ENCODE measurements at regions not wholly inside any gene's neighbourhood (a gene's known extent, or its start where the extent isn't known, plus 50 kb on each side); places are given as distances from the start of the nearest gene placed in this dataset.
A peak's percentile ranks its signal among the peaks of the same experiment; 100 is the strongest.

DNA sequence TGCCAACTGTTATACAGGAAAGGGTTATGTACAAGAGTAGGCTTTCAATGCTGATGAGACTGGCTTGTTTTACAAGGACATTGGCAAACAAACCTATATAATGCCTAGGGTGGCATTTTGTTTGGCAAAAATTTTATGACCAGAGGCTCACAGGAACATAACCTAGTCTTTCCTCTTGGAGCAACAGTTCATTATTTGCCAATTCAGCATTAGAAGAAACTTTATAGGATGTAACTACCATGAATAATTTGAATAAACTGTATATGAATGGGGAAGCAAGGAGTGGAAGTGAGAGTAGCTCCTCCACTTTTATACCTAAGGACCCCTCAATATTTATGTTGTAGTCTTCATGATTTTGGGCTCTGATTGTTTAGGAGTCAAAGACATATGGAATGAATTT, 103.9 kb upstream of the WAC start:
- intact Hi-C loops (cut with micrococcal nuclease; ENCODE audit: unreplicated experiment) = no loop called here
- Mint-ChIP-seq H3K9me3 (ENCODE audit: unreplicated experiment) (no peaks in the 10 kb centered on the region), H3K27me3 (ENCODE audit: insufficient read depth, unreplicated experiment) (no peaks in the 10 kb centered on the region), H3K4me3 (ENCODE audit: unreplicated experiment) (no peak overlapping the region), H3K36me3 (ENCODE audit: insufficient read depth, unreplicated experiment) (no peaks in the 10 kb centered on the region), H3K27ac (ENCODE audit: unreplicated experiment) (no peak overlapping the region), H3K4me1 (ENCODE audit: low read depth, unreplicated experiment) (no peaks in the 10 kb centered on the region)
- ChIA-PET CTCF (no interaction called here), POLR2A (interaction anchor here (0.6 kb wide), 1 partner anchor 285 kb away, joined by 3 read pairs; no protein-coding TSS in a partner anchor)
- DNase-seq = no peak
- TF ChIP-seq, protein P1, sequence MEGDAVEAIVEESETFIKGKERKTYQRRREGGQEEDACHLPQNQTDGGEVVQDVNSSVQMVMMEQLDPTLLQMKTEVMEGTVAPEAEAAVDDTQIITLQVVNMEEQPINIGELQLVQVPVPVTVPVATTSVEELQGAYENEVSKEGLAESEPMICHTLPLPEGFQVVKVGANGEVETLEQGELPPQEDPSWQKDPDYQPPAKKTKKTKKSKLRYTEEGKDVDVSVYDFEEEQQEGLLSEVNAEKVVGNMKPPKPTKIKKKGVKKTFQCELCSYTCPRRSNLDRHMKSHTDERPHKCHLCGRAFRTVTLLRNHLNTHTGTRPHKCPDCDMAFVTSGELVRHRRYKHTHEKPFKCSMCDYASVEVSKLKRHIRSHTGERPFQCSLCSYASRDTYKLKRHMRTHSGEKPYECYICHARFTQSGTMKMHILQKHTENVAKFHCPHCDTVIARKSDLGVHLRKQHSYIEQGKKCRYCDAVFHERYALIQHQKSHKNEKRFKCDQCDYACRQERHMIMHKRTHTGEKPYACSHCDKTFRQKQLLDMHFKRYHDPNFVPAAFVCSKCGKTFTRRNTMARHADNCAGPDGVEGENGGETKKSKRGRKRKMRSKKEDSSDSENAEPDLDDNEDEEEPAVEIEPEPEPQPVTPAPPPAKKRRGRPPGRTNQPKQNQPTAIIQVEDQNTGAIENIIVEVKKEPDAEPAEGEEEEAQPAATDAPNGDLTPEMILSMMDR (IDR thresholded peaks at IDR 0.05; ENCODE audit: insufficient read depth in 1 of 2, low read depth in 1 of 2, low read length in 1 of 2, severe bottlenecking in 1 of 2, unreplicated experiment in 1 of 2) = no peak
- Histone ChIP-seq H3K36me3 (ENCODE audit: control insufficient read depth, insufficient read depth, low read length) (no peaks in the 10 kb centered on the region), H3K4me3 (ENCODE audit: low read depth, low read length) (no peak overlapping the region), H3K27me3 (replicated peaks; ENCODE audit: control insufficient read depth, insufficient read depth, low read length) (no peaks in the 10 kb centered on the region), H3K4me1 (peaks cover 11% of the 10 kb centered on the region; the same call in 1 of the 2 replicates), H3K9me3 (0 out of 2 replicates have a peak, but pooled peaks cover 7% of the 10 kb centered on the region)
- no TSS peak for BruUV-seq (replicated peaks)

DNA sequence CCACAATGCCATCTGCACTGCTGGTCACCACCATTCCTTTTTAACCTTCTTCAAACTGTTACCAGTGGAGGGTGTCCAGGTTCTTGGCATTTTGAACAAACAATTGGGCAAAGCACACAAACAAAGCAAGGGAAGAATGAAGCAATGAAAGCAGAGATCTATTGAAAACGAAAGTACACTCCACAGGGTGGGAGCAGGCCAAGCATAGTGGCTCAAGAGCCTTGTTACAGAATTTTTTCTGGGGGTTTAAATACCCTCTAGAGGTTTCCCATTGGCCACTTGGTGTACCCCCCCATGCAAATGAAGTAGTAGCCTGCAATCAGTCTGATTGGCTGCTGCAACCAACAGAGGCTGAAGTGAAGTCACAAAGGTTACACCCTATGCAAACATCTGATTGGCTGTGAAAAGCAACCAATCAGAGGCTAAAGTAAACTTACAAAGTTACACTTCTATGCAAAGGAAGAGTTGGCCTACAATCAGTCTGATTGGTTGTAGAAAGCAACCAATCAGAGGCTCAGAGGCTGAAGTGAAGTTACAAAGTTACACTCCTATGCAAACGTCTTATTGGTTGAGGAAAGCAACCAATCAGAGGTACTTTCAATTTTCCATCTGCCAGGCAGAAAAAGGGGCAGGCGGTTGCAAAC, 103.2 kb upstream of the WAC start:
- H3K4me3 ChIP-seq (ENCODE audit: low read depth, low read length) = no peak overlapping the region
- H3K27ac Mint-ChIP-seq (ENCODE audit: unreplicated experiment) = no peak overlapping the region
- TF ChIP-seq, protein P1 (IDR thresholded peaks at IDR 0.05; ENCODE audit: insufficient read depth in 1 of 2, low read depth in 1 of 2, low read length in 1 of 2, severe bottlenecking in 1 of 2, unreplicated experiment in 1 of 2) = no peak
- CTCF ChIA-PET = no interaction called here
- intact Hi-C loops (cut with micrococcal nuclease; ENCODE audit: unreplicated experiment) = loop anchor here (5.0 kb wide), 1 partner anchor 193 kb away; no protein-coding TSS in a partner anchor
- H3K4me1 ChIP-seq = peaks cover 11% of the 10 kb centered on the region; the same call in 1 of the 2 replicates
- no peaks in the 10 kb centered on the region for H3K36me3 ChIP-seq (ENCODE audit: control insufficient read depth, insufficient read depth, low read length)
- H3K4me3 Mint-ChIP-seq (ENCODE audit: unreplicated experiment) = no peak overlapping the region
- H3K4me1 Mint-ChIP-seq (ENCODE audit: low read depth, unreplicated experiment) = no peaks in the 10 kb centered on the region
- no peaks in the 10 kb centered on the region for H3K9me3 Mint-ChIP-seq (ENCODE audit: unreplicated experiment)
- peak; percentile 40 to 54 for DNase-seq
- 0 out of 2 replicates have a peak, but pooled peaks cover 7% of the 10 kb centered on the region for H3K9me3 ChIP-seq
- POLR2A ChIA-PET = no interaction called here
- H3K36me3 Mint-ChIP-seq (ENCODE audit: insufficient read depth, unreplicated experiment) = no peaks in the 10 kb centered on the region
- H3K27me3 ChIP-seq (replicated peaks; ENCODE audit: control insufficient read depth, insufficient read depth, low read length) = no peaks in the 10 kb centered on the region
- H3K27me3 Mint-ChIP-seq (ENCODE audit: insufficient read depth, unreplicated experiment) = no peaks in the 10 kb centered on the region
- no TSS peak for BruUV-seq (replicated peaks)

DNA sequence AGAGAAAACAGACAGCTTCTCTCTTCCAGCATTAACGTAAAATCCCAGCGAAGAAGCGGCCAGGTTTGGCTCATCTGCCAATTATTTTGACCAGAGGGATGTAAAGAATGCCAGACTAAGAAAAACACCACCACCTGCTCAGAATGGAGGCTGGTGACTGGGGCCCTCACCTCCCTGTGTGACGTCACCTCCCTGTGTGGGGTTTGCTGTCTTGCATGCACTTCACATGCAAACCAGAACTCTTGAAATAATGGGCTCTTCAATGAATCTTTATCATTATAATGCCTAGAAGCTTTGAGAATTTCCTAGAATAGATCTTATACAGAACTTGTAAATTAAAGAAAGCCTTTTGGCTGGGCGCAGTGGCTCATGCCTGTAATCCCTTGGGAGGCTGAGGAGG, 101.8 kb upstream of the WAC start:
- intact Hi-C loops (cut with micrococcal nuclease; ENCODE audit: unreplicated experiment) = loop anchor here (5.0 kb wide), 1 partner anchor 191 kb away; no protein-coding TSS in a partner anchor
- no peaks in the 10 kb centered on the region for H3K27me3 Mint-ChIP-seq (ENCODE audit: insufficient read depth, unreplicated experiment)
- Histone ChIP-seq H3K27me3 (replicated peaks; ENCODE audit: control insufficient read depth, insufficient read depth, low read length) (no peaks in the 10 kb centered on the region), H3K9me3 (0 out of 2 replicates have a peak, but pooled peaks cover 7% of the 10 kb centered on the region), H3K4me1 (peaks cover 2% of the 10 kb centered on the region; the same call in 1 of the 2 replicates), H3K36me3 (ENCODE audit: control insufficient read depth, insufficient read depth, low read length) (no peaks in the 10 kb centered on the region), H3K4me3 (ENCODE audit: low read depth, low read length) (no peak overlapping the region)
- BruUV-seq (replicated peaks) = no TSS peak
- H3K4me1 Mint-ChIP-seq (ENCODE audit: low read depth, unreplicated experiment) = no peaks in the 10 kb centered on the region
- TF ChIP-seq, protein P1 (IDR thresholded peaks at IDR 0.05; ENCODE audit: insufficient read depth in 1 of 2, low read depth in 1 of 2, low read length in 1 of 2, severe bottlenecking in 1 of 2, unreplicated experiment in 1 of 2) = no peak
- ChIA-PET CTCF (no interaction called here), POLR2A (no interaction called here)
- H3K4me3 Mint-ChIP-seq (ENCODE audit: unreplicated experiment) = no peak overlapping the region
- H3K27ac Mint-ChIP-seq (ENCODE audit: unreplicated experiment) = no peak overlapping the region
- no peak for DNase-seq
- no peaks in the 10 kb centered on the region for H3K36me3 Mint-ChIP-seq (ENCODE audit: insufficient read depth, unreplicated experiment)
- no peaks in the 10 kb centered on the region for H3K9me3 Mint-ChIP-seq (ENCODE audit: unreplicated experiment)

All from Caco-2 (cell line).